WERI-Rb-1 (cell line): ENCODE measurements at regions not wholly inside any gene's neighbourhood (a gene's known extent, or its start where the extent isn't known, plus 50 kb on each side); places are given as distances from the start of the nearest gene placed in this dataset.

Experiments
- DNase-seq: peaks from one replicate; pipeline ENCODE4 v3.0.0-alpha.2; 2020
- H3K27ac ChIP-seq: fragments of 250-450 bp; sonication (Bioruptor Pico); 2 replicates; pipeline ENCODE4 v1.5.1; 2020; ENCODE audit warnings: mild to moderate bottlenecking, moderate library complexity
- H3K27me3 ChIP-seq: fragments of 250-450 bp; sonication (Bioruptor Pico); 2 replicates; pipeline ENCODE4 v1.5.1; 2021; ENCODE audit warnings: mild to moderate bottlenecking, low read depth, moderate library complexity; ENCODE audit not compliant: insufficient read depth, severe bottlenecking
- H3K36me3 ChIP-seq: fragments of 250-450 bp; sonication (Bioruptor Pico); 2 replicates; pipeline ENCODE4 v1.5.1; 2020; ENCODE audit warnings: mild to moderate bottlenecking, moderate library complexity
- H3K4me3 ChIP-seq: 2 replicates; pipeline ENCODE4 v1.5.1; 2011; ENCODE audit warnings: low read depth, mild to moderate bottlenecking, control low read depth, low read length
- H3K9me3 ChIP-seq: fragments of 250-450 bp; sonication (Bioruptor Pico); 2 replicates; pipeline ENCODE4 v1.5.1; 2021; ENCODE audit warnings: mild to moderate bottlenecking, moderate library complexity; ENCODE audit not compliant: severe bottlenecking
- CTCF ChIP-seq: IDR thresholded peaks from 2 replicates; pipeline ENCODE4 v1.5.1; 2011; ENCODE audit warnings: low read depth, mild to moderate bottlenecking, control low read depth, inconsistent platforms, low read length

GRCh38 chr20:39571171-39571570 lies 609.0 kb downstream of the DHX35 start:
- peaks cover 40% of the 10 kb centered on the region for H3K27me3 ChIP-seq
- no peaks in the 10 kb centered on the region for H3K36me3 ChIP-seq
- no peak for DNase-seq
- H3K4me3 ChIP-seq: no peak overlapping the region
- H3K27ac ChIP-seq: no peak overlapping the region
- no peak for TF ChIP-seq CTCF
- no peaks in the 10 kb centered on the region for H3K9me3 ChIP-seq

- H3K36me3 ChIP-seq: no peaks in the 10 kb centered on the region
- H3K4me3 ChIP-seq: no peak overlapping the region
- H3K27ac ChIP-seq: no peak overlapping the region
- no peak for TF ChIP-seq CTCF
- no peak for DNase-seq
- peaks cover 33% of the 10 kb centered on the region for H3K27me3 ChIP-seq
- H3K9me3 ChIP-seq: no peaks in the 10 kb centered on the region
Observed at GRCh38 chr20:39568109-39568508, 606.0 kb downstream of the DHX35 start.

- H3K27me3 ChIP-seq: peaks cover 38% of the 10 kb centered on the region
- no peaks in the 10 kb centered on the region for H3K36me3 ChIP-seq
- DNase-seq: no peak
- no peak overlapping the region for H3K27ac ChIP-seq
- no peaks in the 10 kb centered on the region for H3K9me3 ChIP-seq
- H3K4me3 ChIP-seq: no peak overlapping the region
- TF ChIP-seq CTCF: no peak
Observed at GRCh38 chr20:39563349-39563748, 601.2 kb downstream of the DHX35 start.

- H3K9me3 ChIP-seq: no peaks in the 10 kb centered on the region
- no peak for DNase-seq
- TF ChIP-seq CTCF: no peak
- H3K27ac ChIP-seq: no peak overlapping the region
- H3K36me3 ChIP-seq: no peaks in the 10 kb centered on the region
- H3K4me3 ChIP-seq: no peak overlapping the region
- H3K27me3 ChIP-seq: peaks cover 29% of the 10 kb centered on the region
Observed at GRCh38 chr20:39554341-39554740, 592.2 kb downstream of the DHX35 start.

GRCh38 chr20:39553120-39553519 lies 591.0 kb downstream of the DHX35 start:
- no peak for TF ChIP-seq CTCF

GRCh38 chr20:39549733-39550132 lies 587.6 kb downstream of the DHX35 start:
- Histone ChIP-seq H3K27ac (no peak overlapping the region), H3K9me3 (no peaks in the 10 kb centered on the region)
- TF ChIP-seq CTCF: no peak

More at GRCh38 chr20:39553120-39553519, 591.0 kb downstream of the DHX35 start:
- H3K9me3 ChIP-seq: no peaks in the 10 kb centered on the region
- H3K36me3 ChIP-seq: no peaks in the 10 kb centered on the region
- H3K4me3 ChIP-seq: no peak overlapping the region
- H3K27me3 ChIP-seq: peaks cover 29% of the 10 kb centered on the region
- DNase-seq: no peak
- H3K27ac ChIP-seq: no peak overlapping the region

More at GRCh38 chr20:39549733-39550132, 587.6 kb downstream of the DHX35 start:
- DNase-seq: no peak
- no peaks in the 10 kb centered on the region for H3K36me3 ChIP-seq
- H3K27me3 ChIP-seq: peaks cover 21% of the 10 kb centered on the region
- H3K4me3 ChIP-seq: no peak overlapping the region
